T47D (cell line): ENCODE measurements at regions not wholly inside any gene's neighbourhood (a gene's known extent, or its start where the extent isn't known, plus 50 kb on each side); places are given as distances from the start of the nearest gene placed in this dataset.

Experiments used
- DNase-seq, 2 experiments: peaks; one replicate each; pipeline versions ENCODE4 v3.0.0 to v3.0.0-alpha.2; 2011 to 2012; ENCODE audit warnings: low read depth in 1 of 2, low spot score in 1 of 2
- JUND ChIP-seq: IDR thresholded peaks from 2 replicates; pipeline ENCODE4 v1.6.1; 2012; ENCODE audit warnings: low read depth
- in situ Hi-C: cut with HindIII; loops from 2 replicates; pipeline ENCODE4 v1.10.0; 2016; ENCODE audit warnings: low sequenced_read_pairs, low pct_unique_long_range_greater_than_20kb

GRCh38 chr9:4435197-4435596 is 55.1 kb upstream of the SLC1A1 start:
- in situ Hi-C loops: no loop called here
- no peak for DNase-seq
- TF ChIP-seq JUND: no peak

GRCh38 chr9:4433379-4433778 is 56.9 kb upstream of the SLC1A1 start:
- DNase-seq: no peak

GRCh38 chr9:4430432-4431261 is 59.6 kb upstream of the SLC1A1 start:
- DNase-seq: no peak
- in situ Hi-C loops: no loop called here
- no peak for TF ChIP-seq JUND

More at GRCh38 chr9:4433379-4433778, 56.9 kb upstream of the SLC1A1 start:
- in situ Hi-C loops: no loop called here
- TF ChIP-seq JUND: no peak

- in situ Hi-C loops: no loop called here
- no peak for DNase-seq
- TF ChIP-seq JUND: no peak
Measured at GRCh38 chr9:4425319-4426045, 64.8 kb upstream of the SLC1A1 start.

GRCh38 chr9:4424891-4425290 is 65.4 kb upstream of the SLC1A1 start:
- no peak for DNase-seq
- TF ChIP-seq JUND: no peak
- in situ Hi-C loops: no loop called here

- DNase-seq: no peak
- in situ Hi-C loops: no loop called here
- no peak for TF ChIP-seq JUND
Measured at GRCh38 chr9:4424038-4424437, 66.2 kb upstream of the SLC1A1 start.

GRCh38 chr9:4423207-4423610 is 67.1 kb upstream of the SLC1A1 start:
- DNase-seq: no peak
- in situ Hi-C loops: no loop called here
- TF ChIP-seq JUND: no peak

- DNase-seq: no peak
- in situ Hi-C loops: no loop called here
- no peak for TF ChIP-seq JUND
Measured at GRCh38 chr9:4422495-4422894, 67.8 kb upstream of the SLC1A1 start.

- in situ Hi-C loops: no loop called here
- DNase-seq: no peak
- TF ChIP-seq JUND: no peak
Measured at GRCh38 chr9:4421847-4422246, 68.4 kb upstream of the SLC1A1 start.

- TF ChIP-seq JUND: no peak
- no peak for DNase-seq
- in situ Hi-C loops: no loop called here
Measured at GRCh38 chr9:4420351-4420750, 69.9 kb upstream of the SLC1A1 start.

GRCh38 chr9:4417578-4418325 is 72.5 kb upstream of the SLC1A1 start:
- no peak for DNase-seq

GRCh38 chr9:4416467-4416866 is 73.8 kb upstream of the SLC1A1 start:
- no peak for DNase-seq
- in situ Hi-C loops: no loop called here
- TF ChIP-seq JUND: no peak

More at GRCh38 chr9:4417578-4418325, 72.5 kb upstream of the SLC1A1 start:
- in situ Hi-C loops: no loop called here
- TF ChIP-seq JUND: no peak

- in situ Hi-C loops: no loop called here
- DNase-seq: no peak
- no peak for TF ChIP-seq JUND
Measured at GRCh38 chr9:4415281-4415680, 75.0 kb upstream of the SLC1A1 start.
